Endodermal cell (in vitro differentiated cells): ENCODE measurements at regions not wholly inside any gene's neighbourhood (a gene's known extent, or its start where the extent isn't known, plus 50 kb on each side); places are given as distances from the start of the nearest gene placed in this dataset.

ENCODE experiments used
- DNase-seq: peaks from one replicate; pipeline ENCODE4 v3.0.0-alpha.2; 2017
- H3K27ac ChIP-seq: 2 replicates; pipeline ENCODE4 v1.5.1; 2013; ENCODE audit warnings: mild to moderate bottlenecking, low read depth, low read length, moderate library complexity
- H3K27me3 ChIP-seq: 2 replicates; pipeline ENCODE4 v1.6.1; 2013; ENCODE audit warnings: mild to moderate bottlenecking, low read length, moderate library complexity; ENCODE audit not compliant: insufficient read depth, control insufficient read depth, poor library complexity, severe bottlenecking
- H3K36me3 ChIP-seq: 2 replicates; pipeline ENCODE4 v1.7.0; 2013; ENCODE audit warnings: mild to moderate bottlenecking, low read length, moderate library complexity; ENCODE audit not compliant: control insufficient read depth, insufficient read depth
- H3K4me1 ChIP-seq: one replicate; pipeline ENCODE4 v1.7.0; 2013; ENCODE audit warnings: low read length; ENCODE audit not compliant: control insufficient read depth, insufficient read depth
- H3K4me3 ChIP-seq: 2 replicates; pipeline ENCODE4 v1.5.1; 2013; ENCODE audit warnings: mild to moderate bottlenecking, low read length, moderate library complexity
- H3K9ac ChIP-seq: 2 replicates; pipeline ENCODE4 v1.6.1; 2013; ENCODE audit warnings: mild to moderate bottlenecking, low read length, moderate library complexity; ENCODE audit not compliant: poor library complexity, severe bottlenecking; ENCODE audit errors: extremely low read depth
- H3K9me3 ChIP-seq: 2 replicates; pipeline ENCODE4 v1.6.1; 2013; ENCODE audit warnings: mild to moderate bottlenecking, low read length, moderate library complexity; ENCODE audit not compliant: control insufficient read depth
- H3K27ac Mint-ChIP-seq: 2 replicates; pipeline ENCODE4 v1.8.0; 2020; ENCODE audit warnings: mixed read lengths
- H3K27me3 Mint-ChIP-seq: 2 replicates; pipeline ENCODE4 v1.8.0; 2021; ENCODE audit warnings: mild to moderate bottlenecking, mixed read lengths; ENCODE audit not compliant: insufficient read depth
- H3K36me3 Mint-ChIP-seq: 2 replicates; pipeline ENCODE4 v1.8.0; 2020; ENCODE audit warnings: low read depth, mixed read lengths
- H3K4me1 Mint-ChIP-seq: 2 replicates; pipeline ENCODE4 v1.8.0; 2020; ENCODE audit warnings: mixed read lengths
- H3K4me3 Mint-ChIP-seq: 2 replicates; pipeline ENCODE4 v1.8.0; 2020; ENCODE audit warnings: mild to moderate bottlenecking, moderate library complexity, mixed read lengths
- H3K9me3 Mint-ChIP-seq: 2 replicates; pipeline ENCODE4 v1.8.0; 2020; ENCODE audit warnings: mild to moderate bottlenecking, mixed read lengths
- CTCF ChIP-seq: fragments of 200-600 bp; sonication (generic); conservative IDR thresholded peaks from 2 replicates; pipeline ENCODE4 v1.5.0; 2021; ENCODE audit warnings: antibody characterized with exemption, mild to moderate bottlenecking
- WGBS, 2 experiments: methylation state at CpG; one replicate each; pipeline versions ENCODE4 v1.1.5 to v1.1.7; 2013; ENCODE audit warnings: missing lambda C conversion rate in 2 of 2, mixed read lengths in 1 of 2; ENCODE audit not compliant: insufficient coverage in 1 of 2, insufficient read length in 1 of 2; 5-methylcytosine and 5-hydroxymethylcytosine counted together

- Mint-ChIP-seq H3K36me3 (peaks cover 17% of the 10 kb centered on the region), H3K4me1 (peaks cover 5% of the 10 kb centered on the region), H3K9me3 (peaks cover 17% of the 10 kb centered on the region), H3K4me3 (no peak overlapping the region), H3K27me3 (no peaks in the 10 kb centered on the region), H3K27ac (no peak overlapping the region)
- no peak for TF ChIP-seq CTCF
- Histone ChIP-seq H3K4me1 (no peaks in the 10 kb centered on the region), H3K9me3 (peaks cover 21% of the 10 kb centered on the region), H3K9ac (no peak overlapping the region), H3K27ac (no peak overlapping the region), H3K36me3 (no peaks in the 10 kb centered on the region), H3K4me3 (no peak overlapping the region), H3K27me3 (no peaks in the 10 kb centered on the region)
- DNase-seq = peak; percentile 58
- 93 to 100% methylated on average over 1 of the region's 1 CpG for WGBS, 2 experiments
Measured at GRCh38 chr17:63289931-63290330, 156.2 kb downstream of the CYB561 start.

- Histone ChIP-seq H3K9ac (no peak overlapping the region), H3K27me3 (no peaks in the 10 kb centered on the region), H3K27ac (no peak overlapping the region), H3K36me3 (no peaks in the 10 kb centered on the region), H3K9me3 (peaks cover 19% of the 10 kb centered on the region), H3K4me3 (no peak overlapping the region), H3K4me1 (no peaks in the 10 kb centered on the region)
- TF ChIP-seq CTCF = no peak
- Mint-ChIP-seq H3K36me3 (peaks cover 16% of the 10 kb centered on the region), H3K27ac (peak overlapping the region; percentile 11), H3K9me3 (peaks cover 15% of the 10 kb centered on the region), H3K4me1 (peaks cover 5% of the 10 kb centered on the region), H3K27me3 (no peaks in the 10 kb centered on the region), H3K4me3 (no peak overlapping the region)
- no peak for DNase-seq
- 100% methylated on average over 1 of the region's 1 CpG; no CpG with 5 or more reads in 1 of the 2 experiments for WGBS, 2 experiments
Measured at GRCh38 chr17:63290351-63290750, 155.8 kb downstream of the CYB561 start.

- Histone ChIP-seq H3K36me3 (no peaks in the 10 kb centered on the region), H3K27ac (no peak overlapping the region), H3K9ac (no peak overlapping the region), H3K4me1 (no peaks in the 10 kb centered on the region), H3K27me3 (no peaks in the 10 kb centered on the region), H3K9me3 (peaks cover 15% of the 10 kb centered on the region), H3K4me3 (no peak overlapping the region)
- TF ChIP-seq CTCF = no peak
- H3K9me3 Mint-ChIP-seq = peaks cover 11% of the 10 kb centered on the region
- 100% methylated on average over 1 of the region's 2 CpGs for WGBS, 2 experiments
- H3K27ac Mint-ChIP-seq = peak overlapping the region; percentile 11
- H3K27me3 Mint-ChIP-seq = no peaks in the 10 kb centered on the region
- H3K4me1 Mint-ChIP-seq = peaks cover 5% of the 10 kb centered on the region
- DNase-seq = no peak
- no peak overlapping the region for H3K4me3 Mint-ChIP-seq
- peaks cover 12% of the 10 kb centered on the region for H3K36me3 Mint-ChIP-seq
Measured at GRCh38 chr17:63290784-63291183, 155.3 kb downstream of the CYB561 start.
